Trophoblast cell (in vitro differentiated cells and primary cell): ENCODE measurements at regions not wholly inside any gene's neighbourhood (a gene's known extent, or its start where the extent isn't known, plus 50 kb on each side); places are given as distances from the start of the nearest gene placed in this dataset.
"Not testable (repeated sequence)": the region's sequence is repeated elsewhere in the genome, so short reads cannot be mapped to it uniquely, and the experiment has no call there.

Experiments
- DNase-seq, 2 donors: peaks; one replicate each; pipeline ENCODE4 v3.0.0-alpha.2; 2016
- H2AFZ ChIP-seq: 2 replicates; pipeline ENCODE4 v1.6.1; 2013; ENCODE audit warnings: low read length, moderate library complexity, mild to moderate bottlenecking; ENCODE audit not compliant: insufficient read depth, poor library complexity
- H2AK5ac ChIP-seq: 2 replicates; pipeline ENCODE4 v1.6.1; 2013; ENCODE audit warnings: mild to moderate bottlenecking, low read length
- H2BK120ac ChIP-seq: 2 replicates; pipeline ENCODE4 v1.6.1; 2013; ENCODE audit warnings: low read length, mild to moderate bottlenecking, moderate library complexity; ENCODE audit not compliant: insufficient read depth, poor library complexity
- H2BK12ac ChIP-seq: 2 replicates; pipeline ENCODE4 v1.6.1; 2013; ENCODE audit warnings: mild to moderate bottlenecking, low read length, moderate library complexity
- H2BK5ac ChIP-seq: 2 replicates; pipeline ENCODE4 v1.6.1; 2013; ENCODE audit warnings: low read length, low read depth, moderate library complexity, mild to moderate bottlenecking; ENCODE audit not compliant: poor library complexity
- H3K14ac ChIP-seq: 2 replicates; pipeline ENCODE4 v1.6.1; 2013; ENCODE audit warnings: mild to moderate bottlenecking, low read length
- H3K18ac ChIP-seq: 2 replicates; pipeline ENCODE4 v1.6.1; 2013; ENCODE audit warnings: mild to moderate bottlenecking, low read length
- H3K23ac ChIP-seq: 2 replicates; pipeline ENCODE4 v1.6.1; 2013; ENCODE audit warnings: low read length
- H3K27ac ChIP-seq: 2 replicates; pipeline ENCODE4 v1.5.1; 2013; ENCODE audit warnings: low read depth, mild to moderate bottlenecking, inconsistent platforms, low read length, moderate library complexity
- H3K27me3 ChIP-seq: 2 replicates; pipeline ENCODE4 v1.6.1; 2013; ENCODE audit warnings: inconsistent platforms, mild to moderate bottlenecking, low read length, moderate library complexity; ENCODE audit not compliant: insufficient read depth
- H3K36me3 ChIP-seq, 2 experiments: 1 replicate in 1 of 2; 2 replicates in 1 of 2; pipeline ENCODE4 v1.6.1; 2013; ENCODE audit warnings: low read length in 2 of 2, mild to moderate bottlenecking in 2 of 2, moderate library complexity in 1 of 2; ENCODE audit not compliant: insufficient read depth in 2 of 2, control insufficient read depth in 1 of 2
- H3K4ac ChIP-seq: 2 replicates; pipeline ENCODE4 v1.6.1; 2013; ENCODE audit warnings: low read depth, mild to moderate bottlenecking, low read length, moderate library complexity
- H3K4me1 ChIP-seq, 2 experiments: 1 replicate in 1 of 2; 2 replicates in 1 of 2; pipeline ENCODE4 v1.6.1; 2013; ENCODE audit warnings: low read length in 2 of 2, mild to moderate bottlenecking in 2 of 2, moderate library complexity in 1 of 2; ENCODE audit not compliant: insufficient read depth in 2 of 2, control insufficient read depth in 1 of 2
- H3K4me2 ChIP-seq: 2 replicates; pipeline ENCODE4 v1.6.1; 2013; ENCODE audit warnings: inconsistent platforms, mild to moderate bottlenecking, low read length, moderate library complexity
- H3K4me3 ChIP-seq: 2 replicates; pipeline ENCODE4 v1.5.1; 2013; ENCODE audit warnings: mild to moderate bottlenecking, low read depth, low read length, inconsistent platforms
- H3K79me1 ChIP-seq: one replicate; pipeline ENCODE4 v1.6.1; 2013; ENCODE audit warnings: low read length
- H3K79me2 ChIP-seq: 2 replicates; pipeline ENCODE4 v1.6.1; 2013; ENCODE audit warnings: low read length, mild to moderate bottlenecking; ENCODE audit not compliant: control insufficient read depth, insufficient read depth, poor library complexity
- H3K9ac ChIP-seq: 2 replicates; pipeline ENCODE4 v1.6.1; 2013; ENCODE audit warnings: mild to moderate bottlenecking, low read length
- H3K9me3 ChIP-seq: 2 replicates; pipeline ENCODE4 v1.6.1; 2013; ENCODE audit warnings: low read depth, mild to moderate bottlenecking, control low read depth, inconsistent platforms, low read length; ENCODE audit not compliant: insufficient read depth
- H4K12ac ChIP-seq: 2 replicates; pipeline ENCODE4 v1.6.1; 2013; ENCODE audit warnings: low read depth, mild to moderate bottlenecking, low read length, moderate library complexity
- H4K8ac ChIP-seq: 2 replicates; pipeline ENCODE4 v1.6.1; 2013; ENCODE audit warnings: low read depth, mild to moderate bottlenecking, low read length, moderate library complexity
- H4K91ac ChIP-seq: one replicate; pipeline ENCODE4 v1.6.1; 2013; ENCODE audit warnings: low read depth, mild to moderate bottlenecking, low read length, moderate library complexity
- WGBS: extraction: QIAGEN DNeasy Blood & Tissue Kit; methylation state at CpG from one replicate; pipeline ENCODE4 v1.1.7; 2013; ENCODE audit warnings: missing lambda C conversion rate; ENCODE audit not compliant: insufficient read length, insufficient coverage; ENCODE audit errors: extremely low coverage; 5-methylcytosine and 5-hydroxymethylcytosine counted together

GRCh38 chr16:63760246-63760645, 1361.6 kb downstream of the CDH11 start:
- not testable (repeated sequence) for H2BK12ac ChIP-seq, H4K12ac ChIP-seq, H3K4ac ChIP-seq, H3K9me3 ChIP-seq, H3K14ac ChIP-seq, H4K91ac ChIP-seq, H3K4me3 ChIP-seq, H2AK5ac ChIP-seq, DNase-seq, H2AFZ ChIP-seq, H2BK5ac ChIP-seq, H4K8ac ChIP-seq, H3K36me3 ChIP-seq, H2BK120ac ChIP-seq, H3K4me2 ChIP-seq, H3K79me2 ChIP-seq, H3K27me3 ChIP-seq, H3K4me1 ChIP-seq, H3K27ac ChIP-seq, H3K18ac ChIP-seq, H3K23ac ChIP-seq, H3K79me1 ChIP-seq, H3K9ac ChIP-seq
- no CpG with 5 or more reads among the region's 11 CpGs for WGBS

DNA sequence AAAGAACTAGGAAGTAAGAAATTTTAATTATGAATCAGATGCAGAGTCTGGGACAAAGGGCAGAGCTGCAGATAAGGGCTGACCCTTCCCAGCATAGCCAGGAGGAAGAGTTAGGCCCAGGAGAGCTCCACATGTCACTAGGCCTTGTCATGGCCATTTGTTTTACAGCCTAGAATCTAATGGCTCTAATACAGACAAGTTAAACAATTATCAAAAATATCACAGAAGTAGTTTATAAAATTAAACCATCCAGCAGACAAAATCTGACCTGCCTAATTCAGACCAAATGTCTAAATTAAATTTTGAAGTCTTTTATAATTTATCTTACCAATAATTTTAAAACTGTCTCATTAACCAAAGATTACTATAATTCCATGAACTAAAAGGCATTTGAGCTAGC, 1369.5 kb downstream of the CDH11 start:
- no peak overlapping the region for H3K9ac ChIP-seq
- no peaks in the 10 kb centered on the region for H3K79me1 ChIP-seq
- DNase-seq, result no peak
- no peak overlapping the region for H4K12ac ChIP-seq
- H3K14ac ChIP-seq, result no peak overlapping the region
- no peaks in the 10 kb centered on the region for H3K9me3 ChIP-seq
- H2AFZ ChIP-seq, result no peak overlapping the region
- no peaks in the 10 kb centered on the region for H3K36me3 ChIP-seq
- no peak overlapping the region for H4K8ac ChIP-seq
- H2BK12ac ChIP-seq, result no peak overlapping the region
- H3K4me2 ChIP-seq, result no peak overlapping the region
- no peak overlapping the region for H2BK120ac ChIP-seq
- H3K23ac ChIP-seq, result no peak overlapping the region
- H3K27me3 ChIP-seq, result no peaks in the 10 kb centered on the region
- H3K4ac ChIP-seq, result no peak overlapping the region
- H2AK5ac ChIP-seq, result no peak overlapping the region
- no peak overlapping the region for H3K27ac ChIP-seq
- no peak overlapping the region for H3K4me3 ChIP-seq
- H4K91ac ChIP-seq, result no peak overlapping the region
- no peak overlapping the region for H2BK5ac ChIP-seq
- H3K18ac ChIP-seq, result no peak overlapping the region
- H3K4me1 ChIP-seq, result no peaks in the 10 kb centered on the region
- no peaks in the 10 kb centered on the region for H3K79me2 ChIP-seq

DNA sequence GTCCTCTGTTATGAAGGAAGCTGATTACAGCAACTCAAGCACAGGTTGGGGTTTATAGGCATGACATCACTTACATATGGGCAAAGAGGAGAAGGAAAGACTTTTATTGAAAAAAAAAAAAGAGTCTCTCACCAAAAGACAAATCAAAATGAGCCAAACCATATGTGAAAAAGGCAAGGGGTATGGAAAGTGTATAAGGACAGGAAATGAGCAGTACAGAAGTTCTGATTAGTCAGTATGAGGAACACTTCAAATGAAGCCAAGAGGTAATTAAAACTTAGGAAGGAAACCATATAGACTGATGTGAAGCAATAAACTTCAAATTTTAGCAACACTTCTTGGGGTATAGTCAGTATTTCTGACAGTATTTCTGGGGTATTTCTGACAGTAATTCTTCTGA, 1372.6 kb downstream of the CDH11 start:
- Histone ChIP-seq H2BK12ac (no peak overlapping the region), H4K8ac (no peak overlapping the region), H4K91ac (no peak overlapping the region), H3K36me3 (no peaks in the 10 kb centered on the region), H3K9me3 (no peaks in the 10 kb centered on the region), H3K23ac (no peak overlapping the region), H3K27ac (no peak overlapping the region), H3K14ac (no peak overlapping the region), H3K18ac (no peak overlapping the region), H3K79me2 (no peaks in the 10 kb centered on the region), H3K4ac (no peak overlapping the region), H2BK120ac (no peak overlapping the region), H3K4me3 (no peak overlapping the region), H3K4me2 (no peak overlapping the region), H3K27me3 (no peaks in the 10 kb centered on the region), H2BK5ac (no peak overlapping the region), H2AFZ (no peak overlapping the region), H4K12ac (no peak overlapping the region), H3K9ac (no peak overlapping the region), H3K79me1 (no peaks in the 10 kb centered on the region), H3K4me1 (no peaks in the 10 kb centered on the region), H2AK5ac (no peak overlapping the region)
- DNase-seq, result no peak

GRCh38 chr16:63745456-63745855, 1376.4 kb downstream of the CDH11 start:
- Histone ChIP-seq H3K36me3 (no peaks in the 10 kb centered on the region), H2AFZ (no peak overlapping the region), H2BK12ac (no peak overlapping the region), H3K27ac (no peak overlapping the region), H2BK120ac (no peak overlapping the region), H3K79me2 (no peaks in the 10 kb centered on the region), H3K18ac (no peak overlapping the region), H3K14ac (no peak overlapping the region), H4K12ac (no peak overlapping the region), H2BK5ac (no peak overlapping the region), H3K79me1 (no peaks in the 10 kb centered on the region), H2AK5ac (no peak overlapping the region), H3K27me3 (no peaks in the 10 kb centered on the region), H3K23ac (no peak overlapping the region), H3K4me3 (no peak overlapping the region), H3K9me3 (peaks cover 2% of the 10 kb centered on the region), H4K91ac (no peak overlapping the region), H4K8ac (no peak overlapping the region), H3K4me1 (no peaks in the 10 kb centered on the region), H3K4me2 (no peak overlapping the region), H3K9ac (no peak overlapping the region), H3K4ac (no peak overlapping the region)
- DNase-seq, result no peak
- WGBS, result no CpG with 5 or more reads among the region's 4 CpGs
